Stimulated activated CD8-positive, alpha-beta memory T cell treated with anti-CD3 and anti-CD28 coated beads, Interleukin-4, amount 100 ng/mL, for 1 hour (primary cell): ENCODE measurements at regions not wholly inside any gene's neighbourhood (a gene's known extent, or its start where the extent isn't known, plus 50 kb on each side); places are given as distances from the start of the nearest gene placed in this dataset.
"Not testable (repeated sequence)": the region's sequence is repeated elsewhere in the genome, so short reads cannot be mapped to it uniquely, and the experiment has no call there.

Source experiments
- DNase-seq, 2 donors: peaks; one replicate each; pipeline ENCODE4 v3.0.0-alpha.2; 2020; ENCODE audit warnings: low read depth in 2 of 2, low spot score in 1 of 2

- no peak for DNase-seq
These were observed 246.7 kb upstream of the TRPM3 start for GRCh38 chr9:71368157-71368556.

GRCh38 chr9:71364186-71364955, 242.9 kb upstream of the TRPM3 start:
- no peak for DNase-seq

- DNase-seq, result no peak
These were observed 242.0 kb upstream of the TRPM3 start for GRCh38 chr9:71363286-71363961.

- no peak for DNase-seq
These were observed 239.9 kb upstream of the TRPM3 start for GRCh38 chr9:71361357-71361756.

- no peak for DNase-seq
These were observed 235.9 kb upstream of the TRPM3 start for GRCh38 chr9:71357346-71357745.

GRCh38 chr9:71355884-71356283, 234.5 kb upstream of the TRPM3 start:
- no peak for DNase-seq

GRCh38 chr9:71353720-71354119, 232.3 kb upstream of the TRPM3 start:
- DNase-seq, result no peak

- no peak for DNase-seq
These were observed 231.4 kb upstream of the TRPM3 start for GRCh38 chr9:71352837-71353236.

GRCh38 chr9:71349218-71349617, 227.8 kb upstream of the TRPM3 start:
- DNase-seq, result no peak

- DNase-seq, result no peak
These were observed 211.9 kb upstream of the TRPM3 start for GRCh38 chr9:71333321-71333720.

- DNase-seq, result no peak
These were observed 210.2 kb upstream of the TRPM3 start for GRCh38 chr9:71331603-71332002.

GRCh38 chr9:71329873-71330272, 208.5 kb upstream of the TRPM3 start:
- DNase-seq, result no peak

GRCh38 chr9:71326360-71326759, 204.9 kb upstream of the TRPM3 start:
- no peak for DNase-seq

- no peak for DNase-seq
These were observed 201.9 kb upstream of the TRPM3 start for GRCh38 chr9:71323357-71323756.

GRCh38 chr9:71322311-71322710, 200.9 kb upstream of the TRPM3 start:
- DNase-seq, result no peak

- no peak for DNase-seq
These were observed 187.0 kb upstream of the TRPM3 start for GRCh38 chr9:71308454-71308853.

GRCh38 chr9:71306134-71306533, 184.7 kb upstream of the TRPM3 start:
- no peak for DNase-seq

GRCh38 chr9:71303351-71303750, 181.9 kb upstream of the TRPM3 start:
- no peak for DNase-seq

- no peak for DNase-seq
These were observed 181.4 kb upstream of the TRPM3 start for GRCh38 chr9:71302776-71303175.

GRCh38 chr9:71295928-71296327, 174.5 kb upstream of the TRPM3 start:
- no peak for DNase-seq

GRCh38 chr9:71286146-71286545, 164.7 kb upstream of the TRPM3 start:
- DNase-seq, result no peak

GRCh38 chr9:71285191-71285656, 163.8 kb upstream of the TRPM3 start:
- no peak for DNase-seq

- not testable (repeated sequence) for DNase-seq
These were observed 160.7 kb upstream of the TRPM3 start for GRCh38 chr9:71282116-71282515.
